Suprapubic skin (tissue), 4 donors: ENCODE measurements at regions not wholly inside any gene's neighbourhood (a gene's known extent, or its start where the extent isn't known, plus 50 kb on each side); places are given as distances from the start of the nearest gene placed in this dataset.
"Not testable (repeated sequence)": the region's sequence is repeated elsewhere in the genome, so short reads cannot be mapped to it uniquely, and the experiment has no call there.

Experiments
- EP300 ChIP-seq: sonication (generic); formaldehyde crosslinking; IDR thresholded peaks from one replicate; pipeline ENCODE4 v1.6.1; 2017; ENCODE audit warnings: antibody characterized with exemption
- POLR2A ChIP-seq, 2 donors: fragments of 450-650 bp; IDR thresholded peaks; one replicate each; pipeline ENCODE4 v1.6.1; 2017; ENCODE audit warnings: antibody characterized with exemption in 2 of 2, mild to moderate bottlenecking in 2 of 2, moderate library complexity in 2 of 2
- POLR2AphosphoS5 ChIP-seq, 3 donors: sonication (generic); formaldehyde crosslinking; IDR thresholded peaks; one replicate each; pipeline ENCODE4 v1.6.1; 2017; ENCODE audit warnings: antibody characterized with exemption in 3 of 3
- TF ChIP-seq, protein P1 (sequence below), 2 donors: fragments of 200-600 bp in 1 of 2; fragments of 450-650 bp in 1 of 2; sonication (generic) in 1 of 2; IDR thresholded peaks; one replicate each; pipeline ENCODE4 v1.5.1; 2016 to 2019; ENCODE audit warnings: antibody characterized with exemption in 2 of 2, mild to moderate bottlenecking in 1 of 2, moderate library complexity in 1 of 2

DNA sequence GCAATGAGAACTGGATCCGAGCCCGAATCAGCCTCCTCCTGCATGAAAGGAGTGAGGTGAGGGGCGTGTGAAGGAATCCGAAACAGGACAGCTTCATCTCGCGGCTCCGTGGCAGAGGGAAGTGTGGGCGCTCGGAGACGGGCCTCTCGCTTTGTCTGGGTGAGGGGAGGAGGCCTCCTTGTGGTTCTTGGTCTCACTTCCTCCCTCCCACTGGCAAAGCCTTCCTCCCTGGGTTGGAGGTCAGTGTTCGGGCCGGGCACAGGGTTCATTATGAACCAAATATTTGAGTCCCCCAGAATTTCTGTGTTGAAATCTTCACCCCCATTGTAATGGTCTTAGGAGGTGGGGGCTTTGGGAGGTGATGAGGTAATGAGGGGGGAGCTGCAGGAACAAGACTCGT is 219.4 kb upstream of the SGCG start:
- TF ChIP-seq POLR2AphosphoS5 (IDR thresholded peaks at IDR 0.05); POLR2A (IDR thresholded peaks at IDR 0.05); EP300: not testable (repeated sequence)
- TF ChIP-seq, protein P1, sequence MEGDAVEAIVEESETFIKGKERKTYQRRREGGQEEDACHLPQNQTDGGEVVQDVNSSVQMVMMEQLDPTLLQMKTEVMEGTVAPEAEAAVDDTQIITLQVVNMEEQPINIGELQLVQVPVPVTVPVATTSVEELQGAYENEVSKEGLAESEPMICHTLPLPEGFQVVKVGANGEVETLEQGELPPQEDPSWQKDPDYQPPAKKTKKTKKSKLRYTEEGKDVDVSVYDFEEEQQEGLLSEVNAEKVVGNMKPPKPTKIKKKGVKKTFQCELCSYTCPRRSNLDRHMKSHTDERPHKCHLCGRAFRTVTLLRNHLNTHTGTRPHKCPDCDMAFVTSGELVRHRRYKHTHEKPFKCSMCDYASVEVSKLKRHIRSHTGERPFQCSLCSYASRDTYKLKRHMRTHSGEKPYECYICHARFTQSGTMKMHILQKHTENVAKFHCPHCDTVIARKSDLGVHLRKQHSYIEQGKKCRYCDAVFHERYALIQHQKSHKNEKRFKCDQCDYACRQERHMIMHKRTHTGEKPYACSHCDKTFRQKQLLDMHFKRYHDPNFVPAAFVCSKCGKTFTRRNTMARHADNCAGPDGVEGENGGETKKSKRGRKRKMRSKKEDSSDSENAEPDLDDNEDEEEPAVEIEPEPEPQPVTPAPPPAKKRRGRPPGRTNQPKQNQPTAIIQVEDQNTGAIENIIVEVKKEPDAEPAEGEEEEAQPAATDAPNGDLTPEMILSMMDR (IDR thresholded peaks at IDR 0.05) = not testable (repeated sequence)
